ENCODE measurements at regions not wholly inside any gene's neighbourhood (a gene's known extent, or its start where the extent isn't known, plus 50 kb on each side); places are given as distances from the start of the nearest gene placed in this dataset.

GRCh38 chr2:49296107-49296867 lies 142.0 kb upstream of the FSHR start:
- ChIA-PET CTCF (no interaction called here), POLR2A (no interaction called here)
- no peak for DNase-seq (ENCODE audit: extremely low spot score)
- TF ChIP-seq ELF4 (IDR thresholded peaks at IDR 0.05) (no peak), NFRKB (IDR thresholded peaks at IDR 0.05) (no peak), HDGF (IDR thresholded peaks at IDR 0.05; ENCODE audit: borderline replicate concordance) (no peak), FOXA1 (IDR thresholded peaks at IDR 0.05) (no peak), SP1 (IDR thresholded peaks at IDR 0.05) (no peak), L3MBTL2 (conservative IDR thresholded peaks at IDR 0.05) (no peak), TARDBP (IDR thresholded peaks at IDR 0.05) (no peak), CTBP1 (IDR thresholded peaks at IDR 0.05; ENCODE audit: borderline replicate concordance) (no peak), FOXK2 (IDR thresholded peaks at IDR 0.05) (no peak), BHLHE40 (IDR thresholded peaks at IDR 0.05; ENCODE audit: borderline replicate concordance) (no peak), PKNOX1 (IDR thresholded peaks at IDR 0.05) (no peak), LEF1 (IDR thresholded peaks at IDR 0.05; ENCODE audit: borderline replicate concordance) (no peak)

GRCh38 chr2:49294225-49294624 lies 139.9 kb upstream of the FSHR start:
- POLR2A ChIA-PET = no interaction called here
- no peak for TF ChIP-seq ARNT (IDR thresholded peaks at IDR 0.05)
- CTCF ChIA-PET = no interaction called here
- no peak for DNase-seq (ENCODE audit: extremely low spot score)

- TF ChIP-seq NFRKB (IDR thresholded peaks at IDR 0.05) (no peak), BHLHE40 (IDR thresholded peaks at IDR 0.05; ENCODE audit: borderline replicate concordance) (no peak), CTBP1 (IDR thresholded peaks at IDR 0.05; ENCODE audit: borderline replicate concordance) (no peak), ZNF384 (IDR thresholded peaks at IDR 0.05) (no peak), TARDBP (IDR thresholded peaks at IDR 0.05) (no peak), ARNT (IDR thresholded peaks at IDR 0.05) (no peak), SP1 (IDR thresholded peaks at IDR 0.05) (no peak), FOXK2 (IDR thresholded peaks at IDR 0.05) (no peak), HDGF (IDR thresholded peaks at IDR 0.05; ENCODE audit: borderline replicate concordance) (no peak), PKNOX1 (IDR thresholded peaks at IDR 0.05) (no peak), ELF4 (IDR thresholded peaks at IDR 0.05) (no peak), L3MBTL2 (conservative IDR thresholded peaks at IDR 0.05) (no peak), SUZ12 (IDR thresholded peaks at IDR 0.05) (no peak), FOXM1 (IDR thresholded peaks at IDR 0.05; ENCODE audit: borderline replicate concordance) (no peak), LEF1 (IDR thresholded peaks at IDR 0.05; ENCODE audit: borderline replicate concordance) (no peak), FOXA1 (IDR thresholded peaks at IDR 0.05) (no peak)
- ChIA-PET POLR2A (no interaction called here), CTCF (no interaction called here)
- DNase-seq (ENCODE audit: extremely low spot score) = no peak
These were observed 137.3 kb upstream of the FSHR start for GRCh38 chr2:49291619-49292018.

GRCh38 chr2:49289711-49290110 lies 135.4 kb upstream of the FSHR start:
- ChIA-PET POLR2A (no interaction called here), CTCF (interaction anchor here (0.7 kb wide), 1 partner anchor 128 kb away, joined by 3 read pairs; no protein-coding TSS in a partner anchor)
- TF ChIP-seq LEF1 (IDR thresholded peaks at IDR 0.05; ENCODE audit: borderline replicate concordance) = no peak
- no peak for TF ChIP-seq ZNF384 (IDR thresholded peaks at IDR 0.05)
- TF ChIP-seq SUZ12 (IDR thresholded peaks at IDR 0.05) = no peak
- TF ChIP-seq BHLHE40 (IDR thresholded peaks at IDR 0.05; ENCODE audit: borderline replicate concordance) = no peak
- DNase-seq (ENCODE audit: extremely low spot score) = no peak

GRCh38 chr2:49288902-49289700 lies 134.8 kb upstream of the FSHR start:
- POLR2A ChIA-PET = no interaction called here
- CTCF ChIA-PET = no interaction called here
- no peak for TF ChIP-seq SUZ12 (IDR thresholded peaks at IDR 0.05)
- TF ChIP-seq SP1 (IDR thresholded peaks at IDR 0.05) = no peak
- TF ChIP-seq BHLHE40 (IDR thresholded peaks at IDR 0.05; ENCODE audit: borderline replicate concordance) = no peak
- no peak for TF ChIP-seq NFRKB (IDR thresholded peaks at IDR 0.05)
- no peak for TF ChIP-seq HDGF (IDR thresholded peaks at IDR 0.05; ENCODE audit: borderline replicate concordance)
- TF ChIP-seq ELF4 (IDR thresholded peaks at IDR 0.05) = no peak
- TF ChIP-seq ZNF384 (IDR thresholded peaks at IDR 0.05) = no peak
- no peak for TF ChIP-seq FOXA1 (IDR thresholded peaks at IDR 0.05)
- no peak for TF ChIP-seq LEF1 (IDR thresholded peaks at IDR 0.05; ENCODE audit: borderline replicate concordance)
- TF ChIP-seq FOXK2 (IDR thresholded peaks at IDR 0.05) = no peak
- no peak for DNase-seq (ENCODE audit: extremely low spot score)

- TF ChIP-seq CTBP1 (IDR thresholded peaks at IDR 0.05; ENCODE audit: borderline replicate concordance) (no peak), ELF4 (IDR thresholded peaks at IDR 0.05) (no peak), BHLHE40 (IDR thresholded peaks at IDR 0.05; ENCODE audit: borderline replicate concordance) (no peak), PKNOX1 (IDR thresholded peaks at IDR 0.05) (no peak), SUZ12 (IDR thresholded peaks at IDR 0.05) (no peak), SP1 (IDR thresholded peaks at IDR 0.05) (no peak), L3MBTL2 (conservative IDR thresholded peaks at IDR 0.05) (no peak), ZNF384 (IDR thresholded peaks at IDR 0.05) (no peak), FOXA1 (IDR thresholded peaks at IDR 0.05) (no peak)
- no peak for DNase-seq (ENCODE audit: extremely low spot score)
These were observed 133.9 kb upstream of the FSHR start for GRCh38 chr2:49288113-49288705.

More at GRCh38 chr2:49288113-49288705, 133.9 kb upstream of the FSHR start:
- ChIA-PET CTCF (no interaction called here), POLR2A (no interaction called here)
